ENCODE measurements at regions not wholly inside any gene's neighbourhood (a gene's known extent, or its start where the extent isn't known, plus 50 kb on each side); places are given as distances from the start of the nearest gene placed in this dataset.

- TF ChIP-seq RCOR1 (IDR thresholded peaks at IDR 0.05; ENCODE audit: insufficient replicate concordance, low read length) = no peak
- TF ChIP-seq, protein P1, sequence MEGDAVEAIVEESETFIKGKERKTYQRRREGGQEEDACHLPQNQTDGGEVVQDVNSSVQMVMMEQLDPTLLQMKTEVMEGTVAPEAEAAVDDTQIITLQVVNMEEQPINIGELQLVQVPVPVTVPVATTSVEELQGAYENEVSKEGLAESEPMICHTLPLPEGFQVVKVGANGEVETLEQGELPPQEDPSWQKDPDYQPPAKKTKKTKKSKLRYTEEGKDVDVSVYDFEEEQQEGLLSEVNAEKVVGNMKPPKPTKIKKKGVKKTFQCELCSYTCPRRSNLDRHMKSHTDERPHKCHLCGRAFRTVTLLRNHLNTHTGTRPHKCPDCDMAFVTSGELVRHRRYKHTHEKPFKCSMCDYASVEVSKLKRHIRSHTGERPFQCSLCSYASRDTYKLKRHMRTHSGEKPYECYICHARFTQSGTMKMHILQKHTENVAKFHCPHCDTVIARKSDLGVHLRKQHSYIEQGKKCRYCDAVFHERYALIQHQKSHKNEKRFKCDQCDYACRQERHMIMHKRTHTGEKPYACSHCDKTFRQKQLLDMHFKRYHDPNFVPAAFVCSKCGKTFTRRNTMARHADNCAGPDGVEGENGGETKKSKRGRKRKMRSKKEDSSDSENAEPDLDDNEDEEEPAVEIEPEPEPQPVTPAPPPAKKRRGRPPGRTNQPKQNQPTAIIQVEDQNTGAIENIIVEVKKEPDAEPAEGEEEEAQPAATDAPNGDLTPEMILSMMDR (conservative IDR thresholded peaks at IDR 0.05; ENCODE audit: low read depth, low read length) = no peak
- no peak for TF ChIP-seq MAFK (IDR thresholded peaks at IDR 0.05; ENCODE audit: low read depth, low read length)
- TF ChIP-seq POLR2A (IDR thresholded peaks at IDR 0.05; ENCODE audit: low read depth, low read length) = no peak
Measured at GRCh38 chr7:121473645-121474300, 77.7 kb upstream of the FAM3C start.

Measured in IMR-90 (cell line).